Osteoblast (primary cell): ENCODE measurements at regions not wholly inside any gene's neighbourhood (a gene's known extent, or its start where the extent isn't known, plus 50 kb on each side); places are given as distances from the start of the nearest gene placed in this dataset.

ENCODE experiments used
- DNase-seq: peaks from one replicate; pipeline ENCODE4 v3.0.0; 2011; ENCODE audit warnings: low spot score, mixed read lengths; ENCODE audit not compliant: insufficient read length; ENCODE audit errors: missing footprints
- H2AFZ ChIP-seq: 2 replicates; pipeline ENCODE4 v1.6.0; 2011; ENCODE audit warnings: mild to moderate bottlenecking, low read length
- H3K27ac ChIP-seq: 2 replicates; pipeline ENCODE4 v1.5.1; 2011; ENCODE audit warnings: mild to moderate bottlenecking, low read depth, low read length, moderate library complexity
- H3K27me3 ChIP-seq: 2 replicates; pipeline ENCODE4 v1.6.0; 2012; ENCODE audit warnings: mild to moderate bottlenecking, control low read depth, inconsistent platforms, low read length, moderate library complexity; ENCODE audit not compliant: insufficient read depth
- H3K36me3 ChIP-seq: 2 replicates; pipeline ENCODE4 v1.5.1; 2011; ENCODE audit warnings: mild to moderate bottlenecking, low read length, control low read depth, moderate library complexity; ENCODE audit not compliant: insufficient read depth
- H3K4me1 ChIP-seq: 2 replicates; pipeline ENCODE4 v1.5.1; 2011; ENCODE audit warnings: mild to moderate bottlenecking, low read length, control low read depth, moderate library complexity; ENCODE audit not compliant: insufficient read depth
- H3K4me2 ChIP-seq: 2 replicates; pipeline ENCODE4 v1.6.0; 2011; ENCODE audit warnings: mild to moderate bottlenecking, low read length; ENCODE audit not compliant: insufficient read depth
- H3K4me3 ChIP-seq: fragments of 200-600 bp; sonication (generic); 3 replicates; pipeline ENCODE4 v1.5.1; 2012; ENCODE audit warnings: mild to moderate bottlenecking, low read length, inconsistent platforms; ENCODE audit not compliant: insufficient read depth
- H3K79me2 ChIP-seq: 2 replicates; pipeline ENCODE4 v1.6.0; 2012; ENCODE audit warnings: mild to moderate bottlenecking, low read length, control low read depth, inconsistent platforms; ENCODE audit not compliant: insufficient read depth
- H3K9me3 ChIP-seq: 2 replicates; pipeline ENCODE4 v1.5.1; 2011; ENCODE audit warnings: low read depth, low read length, control low read depth
- H4K20me1 ChIP-seq: 2 replicates; pipeline ENCODE4 v1.6.0; 2012; ENCODE audit warnings: mild to moderate bottlenecking, low read length, control low read depth; ENCODE audit not compliant: insufficient read depth
- CTCF ChIP-seq: IDR thresholded peaks from 2 replicates; pipeline ENCODE4 v1.5.1; 2011; ENCODE audit warnings: mild to moderate bottlenecking, low read depth, low read length, moderate library complexity; ENCODE audit errors: extremely low read depth

DNA sequence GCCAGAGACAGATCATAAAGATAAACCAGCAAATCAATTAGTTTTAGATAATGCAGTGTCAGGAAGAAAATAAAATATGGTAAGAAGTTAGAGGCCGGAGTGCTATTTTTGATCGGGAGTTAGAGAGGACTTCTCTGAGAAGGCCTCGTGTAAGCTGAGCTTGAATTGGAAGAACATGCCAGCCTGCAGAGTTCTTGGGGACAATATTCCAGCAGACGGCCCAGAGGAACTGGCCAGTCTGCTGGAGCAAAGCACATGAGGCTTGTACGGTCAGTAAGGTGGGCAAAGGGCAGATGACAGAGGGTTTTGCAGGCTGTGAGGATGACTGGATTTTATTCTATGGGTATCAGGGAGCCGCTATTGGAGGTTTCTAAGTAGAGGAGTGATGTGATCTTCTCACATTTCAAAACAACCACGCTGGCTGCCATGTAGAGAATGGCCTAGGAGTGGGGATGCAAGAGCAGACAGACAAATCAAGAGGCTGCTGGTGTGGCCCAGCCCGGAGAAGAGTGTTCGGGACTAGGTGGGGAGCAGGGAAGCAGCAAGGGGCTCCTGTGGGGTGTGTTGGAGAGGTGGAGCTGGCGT is 84.0 kb downstream of the HES1 start:
- Histone ChIP-seq H3K4me3 (no peak overlapping the region), H3K79me2 (no peaks in the 10 kb centered on the region), H4K20me1 (no peaks in the 10 kb centered on the region), H3K27ac (no peak overlapping the region), H2AFZ (no peak overlapping the region), H3K27me3 (peaks cover 25% of the 10 kb centered on the region), H3K36me3 (no peaks in the 10 kb centered on the region), H3K4me2 (no peak overlapping the region), H3K4me1 (no peaks in the 10 kb centered on the region), H3K9me3 (no peaks in the 10 kb centered on the region)
- no peak for DNase-seq
- no peak for TF ChIP-seq CTCF

DNA sequence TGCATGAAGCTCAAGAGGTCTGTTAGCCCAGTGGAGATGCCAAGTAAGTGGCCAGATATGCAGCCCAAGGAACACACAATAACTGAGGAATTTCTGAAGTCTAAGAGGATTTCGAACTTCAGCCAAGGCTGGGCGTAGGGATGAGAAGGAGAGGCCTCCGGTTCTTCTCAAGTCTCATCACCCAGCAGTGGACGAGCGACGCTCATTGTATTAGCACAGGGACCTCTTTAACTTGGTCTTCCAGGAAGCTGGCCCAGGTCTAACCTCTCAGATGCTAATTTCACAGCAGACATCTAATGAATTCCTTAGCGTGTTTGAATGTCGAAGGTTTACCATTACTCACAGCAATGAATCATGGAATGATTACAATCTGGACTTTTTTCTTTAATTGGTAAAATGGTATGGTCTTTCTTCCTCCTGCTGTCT is 85.0 kb downstream of the HES1 start:
- no peak overlapping the region for H2AFZ ChIP-seq
- H3K79me2 ChIP-seq: no peaks in the 10 kb centered on the region
- no peak overlapping the region for H3K4me2 ChIP-seq
- no peaks in the 10 kb centered on the region for H3K9me3 ChIP-seq
- no peak for DNase-seq
- no peaks in the 10 kb centered on the region for H3K4me1 ChIP-seq
- peaks cover 24% of the 10 kb centered on the region for H3K27me3 ChIP-seq
- H3K27ac ChIP-seq: no peak overlapping the region
- TF ChIP-seq CTCF: no peak
- H3K36me3 ChIP-seq: no peaks in the 10 kb centered on the region
- no peak overlapping the region for H3K4me3 ChIP-seq
- H4K20me1 ChIP-seq: no peaks in the 10 kb centered on the region

GRCh38 chr3:194221336-194221735 is 85.4 kb downstream of the HES1 start:
- no peak overlapping the region for H2AFZ ChIP-seq
- H3K4me1 ChIP-seq: no peaks in the 10 kb centered on the region
- peaks cover 28% of the 10 kb centered on the region for H3K27me3 ChIP-seq
- no peaks in the 10 kb centered on the region for H3K79me2 ChIP-seq
- H3K4me3 ChIP-seq: no peak overlapping the region
- DNase-seq: no peak
- H3K4me2 ChIP-seq: no peak overlapping the region
- H3K9me3 ChIP-seq: no peaks in the 10 kb centered on the region
- no peaks in the 10 kb centered on the region for H3K36me3 ChIP-seq
- TF ChIP-seq CTCF: no peak
- H3K27ac ChIP-seq: no peak overlapping the region
- no peaks in the 10 kb centered on the region for H4K20me1 ChIP-seq

DNA sequence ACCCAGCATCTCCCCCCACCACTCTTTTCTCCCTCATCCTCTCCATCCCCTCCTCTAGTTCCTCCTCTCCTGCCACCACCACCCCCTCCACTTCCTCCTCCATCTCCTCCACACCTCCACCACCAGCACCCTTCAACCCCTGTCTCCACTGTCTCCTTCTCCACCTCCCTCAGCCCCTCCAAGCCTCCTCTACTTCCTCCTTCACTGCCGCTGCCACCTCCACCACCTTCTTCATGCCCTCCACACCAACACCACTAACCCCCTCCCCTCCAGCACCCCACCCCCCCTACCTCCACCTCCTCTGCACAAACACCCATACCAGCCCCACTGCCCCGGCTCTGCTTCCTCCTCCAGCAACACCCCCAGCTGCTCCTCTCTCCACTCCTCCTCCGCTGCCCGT is 88.0 kb downstream of the HES1 start:
- Histone ChIP-seq H3K4me2 (no peak overlapping the region), H3K27me3 (peaks cover 31% of the 10 kb centered on the region), H3K79me2 (no peaks in the 10 kb centered on the region), H3K36me3 (no peaks in the 10 kb centered on the region), H2AFZ (no peak overlapping the region), H3K4me3 (no peak overlapping the region), H3K27ac (no peak overlapping the region), H4K20me1 (no peaks in the 10 kb centered on the region), H3K4me1 (no peaks in the 10 kb centered on the region), H3K9me3 (no peaks in the 10 kb centered on the region)
- DNase-seq: no peak
- no peak for TF ChIP-seq CTCF
